22Rv1 (cell line): ENCODE measurements at regions not wholly inside any gene's neighbourhood (a gene's known extent, or its start where the extent isn't known, plus 50 kb on each side); places are given as distances from the start of the nearest gene placed in this dataset.

Experiments used
- H3K27ac ChIP-seq: fragments of 450-650 bp; 2 replicates; pipeline ENCODE4 v1.5.1; 2017
- CTCF ChIP-seq: fragments of 450-650 bp; IDR thresholded peaks from 2 replicates; pipeline ENCODE4 v1.5.1; 2017; ENCODE audit warnings: mild to moderate bottlenecking
- ZFX ChIP-seq: fragments of 450-650 bp; IDR thresholded peaks from 2 replicates; pipeline ENCODE4 v1.6.1; 2017; ENCODE audit warnings: antibody characterized with exemption, borderline replicate concordance

- no peak overlapping the region for H3K27ac ChIP-seq
- no peak for TF ChIP-seq ZFX
- TF ChIP-seq CTCF, result no peak
Observed at GRCh38 chr7:144907577-144907976, 71.7 kb upstream of the TPK1 start.

GRCh38 chr7:144903201-144903600 lies 67.3 kb upstream of the TPK1 start:
- no peak for TF ChIP-seq ZFX
- H3K27ac ChIP-seq, result no peak overlapping the region

- no peak for TF ChIP-seq ZFX
- TF ChIP-seq CTCF, result no peak
- no peak overlapping the region for H3K27ac ChIP-seq
Observed at GRCh38 chr7:144892761-144893160, 56.9 kb upstream of the TPK1 start.
